MM.1S (cell line): ENCODE measurements at regions not wholly inside any gene's neighbourhood (a gene's known extent, or its start where the extent isn't known, plus 50 kb on each side); places are given as distances from the start of the nearest gene placed in this dataset.
"Not testable (repeated sequence)": the region's sequence is repeated elsewhere in the genome, so short reads cannot be mapped to it uniquely, and the experiment has no call there.

ENCODE experiments used
- EZH2 ChIP-seq: fragments of 300-600 bp; sonication (generic); optimal IDR thresholded peaks from 2 replicates; pipeline ENCODE3; 2017; ENCODE audit warnings: low read depth, mild to moderate bottlenecking, antibody characterized with exemption, low read length, mixed read lengths
- EZH2phosphoT487 ChIP-seq: fragments of 300-600 bp; sonication (generic); IDR thresholded peaks from 2 replicates; pipeline ENCODE4 v1.6.1; 2018; ENCODE audit warnings: antibody characterized with exemption, low read length
- TF ChIP-seq, protein P1 (sequence below): fragments of 300-600 bp; sonication (generic); IDR thresholded peaks from 2 replicates; pipeline ENCODE4 v1.5.1; 2016; ENCODE audit warnings: antibody characterized with exemption, low read length, mixed read lengths

DNA sequence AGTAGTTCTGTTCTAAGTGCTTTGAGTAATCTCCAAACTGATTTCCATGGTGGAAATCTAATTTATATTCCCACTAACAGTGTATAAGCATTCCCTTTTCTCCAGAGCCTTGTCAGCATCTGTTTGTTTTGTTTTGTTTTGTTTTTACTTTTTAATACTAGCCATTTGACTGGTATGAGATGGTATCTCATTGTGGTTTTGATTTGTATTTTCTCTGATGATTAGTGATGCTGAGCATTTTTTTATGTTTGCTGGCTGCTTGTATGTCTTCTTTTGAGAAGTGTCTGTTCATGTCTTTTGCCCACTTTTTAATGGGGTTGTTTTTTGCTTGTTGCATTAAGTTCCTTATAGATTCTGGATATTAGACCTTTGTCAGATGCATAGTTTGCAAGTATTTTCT is 100.8 kb downstream of the SEC16B start:
- TF ChIP-seq, protein P1, sequence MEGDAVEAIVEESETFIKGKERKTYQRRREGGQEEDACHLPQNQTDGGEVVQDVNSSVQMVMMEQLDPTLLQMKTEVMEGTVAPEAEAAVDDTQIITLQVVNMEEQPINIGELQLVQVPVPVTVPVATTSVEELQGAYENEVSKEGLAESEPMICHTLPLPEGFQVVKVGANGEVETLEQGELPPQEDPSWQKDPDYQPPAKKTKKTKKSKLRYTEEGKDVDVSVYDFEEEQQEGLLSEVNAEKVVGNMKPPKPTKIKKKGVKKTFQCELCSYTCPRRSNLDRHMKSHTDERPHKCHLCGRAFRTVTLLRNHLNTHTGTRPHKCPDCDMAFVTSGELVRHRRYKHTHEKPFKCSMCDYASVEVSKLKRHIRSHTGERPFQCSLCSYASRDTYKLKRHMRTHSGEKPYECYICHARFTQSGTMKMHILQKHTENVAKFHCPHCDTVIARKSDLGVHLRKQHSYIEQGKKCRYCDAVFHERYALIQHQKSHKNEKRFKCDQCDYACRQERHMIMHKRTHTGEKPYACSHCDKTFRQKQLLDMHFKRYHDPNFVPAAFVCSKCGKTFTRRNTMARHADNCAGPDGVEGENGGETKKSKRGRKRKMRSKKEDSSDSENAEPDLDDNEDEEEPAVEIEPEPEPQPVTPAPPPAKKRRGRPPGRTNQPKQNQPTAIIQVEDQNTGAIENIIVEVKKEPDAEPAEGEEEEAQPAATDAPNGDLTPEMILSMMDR, result not testable (repeated sequence)
- TF ChIP-seq EZH2phosphoT487, EZH2: not testable (repeated sequence)
